Panc1 (cell line): ENCODE measurements at regions not wholly inside any gene's neighbourhood (a gene's known extent, or its start where the extent isn't known, plus 50 kb on each side); places are given as distances from the start of the nearest gene placed in this dataset.

Experiments
- ATAC-seq: fragments of 200-7000 bp; cut with Tn5 transposase; 2 replicates; pipeline ENCODE4 v1.9.1; 2020; ENCODE audit warnings: mild to moderate bottlenecking, moderate library complexity
- BruUV-seq: library from RNA; stranded (reverse); fragments of 400-500 nt; replicated peaks from 2 replicates; lab custom pipeline; 2021; lab: Mats Ljungman, UMichigan
- CTCF ChIA-PET: fragments of 300-600 bp; sonication (Branson Sonifier 250); formaldehyde crosslinking; loops from one replicate; lab custom pipeline; 2022; ENCODE audit warnings: antibody characterized with exemption; lab: Charles Lee
- POLR2A ChIA-PET: fragments of 300-600 bp; sonication (Branson Sonifier 250); formaldehyde crosslinking; loops from one replicate; lab custom pipeline; 2022; ENCODE audit warnings: antibody characterized with exemption; lab: Charles Lee
- DNase-seq: peaks from one replicate; pipeline ENCODE4 v3.0.0-alpha.2; 2010; ENCODE audit warnings: low read depth, low spot score
- H3K27ac ChIP-seq: 2 replicates; pipeline ENCODE4 v1.5.1; 2011; ENCODE audit warnings: mild to moderate bottlenecking, low read length, inconsistent platforms
- H3K27me3 ChIP-seq: fragments of 200-500 bp; sonication (Bioruptor generic); 2 replicates; pipeline ENCODE4 v1.6.0; 2014; ENCODE audit warnings: low read length, inconsistent platforms; ENCODE audit not compliant: control insufficient read depth, insufficient read depth
- H3K36me3 ChIP-seq: fragments of 200-500 bp; sonication (Bioruptor generic); 2 replicates; pipeline ENCODE4 v1.5.1; 2014; ENCODE audit warnings: inconsistent platforms, mild to moderate bottlenecking, low read length, moderate library complexity; ENCODE audit not compliant: control insufficient read depth, insufficient read depth
- H3K4me1 ChIP-seq: 2 replicates; pipeline ENCODE4 v1.5.1; 2011; ENCODE audit warnings: inconsistent platforms, mild to moderate bottlenecking, low read length, moderate library complexity; ENCODE audit not compliant: control insufficient read depth, insufficient read depth
- H3K4me3 ChIP-seq, 2 experiments: 2 replicates each; pipeline ENCODE4 v1.5.1; 2011 to 2012; ENCODE audit warnings: low read depth in 2 of 2, low read length in 2 of 2, mild to moderate bottlenecking in 2 of 2, inconsistent platforms in 1 of 2, moderate library complexity in 1 of 2
- H3K9me3 ChIP-seq: fragments of 200-500 bp; sonication (Bioruptor generic); 2 replicates; pipeline ENCODE4 v1.5.1; 2014; ENCODE audit warnings: low read depth, mild to moderate bottlenecking, inconsistent platforms, low read length, moderate library complexity; ENCODE audit not compliant: control insufficient read depth, insufficient read depth
- POLR2AphosphoS5 ChIP-seq: IDR thresholded peaks from 2 replicates; pipeline ENCODE4 v1.6.1; 2012; ENCODE audit warnings: mild to moderate bottlenecking, low read depth, low read length, moderate library complexity
- SIN3A ChIP-seq: IDR thresholded peaks from 2 replicates; pipeline ENCODE4 v1.6.1; 2012; ENCODE audit warnings: low read depth, mild to moderate bottlenecking, low read length, moderate library complexity, borderline replicate concordance; ENCODE audit not compliant: insufficient read depth
- TCF7L2 ChIP-seq: IDR thresholded peaks from 2 replicates; pipeline ENCODE4 v1.6.1; 2011; ENCODE audit warnings: mild to moderate bottlenecking, low read depth, low read length, inconsistent platforms
- in situ Hi-C: cut with HindIII; loops from 2 replicates; pipeline ENCODE4 v1.10.0; 2016; ENCODE audit warnings: low sequenced_read_pairs, low pct_unique_long_range_greater_than_20kb
- intact Hi-C: fragments of 100-400 bp; cut with micrococcal nuclease; formaldehyde crosslinking; loops from one replicate; pipeline ENCODE4 v1.10.0; 2022; ENCODE audit not compliant: unreplicated experiment
- TF ChIP-seq, protein P1 (sequence below), 2 experiments: IDR thresholded peaks; 2 replicates each; pipeline ENCODE4 v1.6.1; 2011 to 2012; ENCODE audit warnings: low read depth in 2 of 2, control low read depth in 1 of 2, low read length in 1 of 2, mild to moderate bottlenecking in 1 of 2, moderate library complexity in 1 of 2; ENCODE audit not compliant: insufficient read depth in 1 of 2
- TF ChIP-seq, protein P2 (sequence below): fragments of 450-650 bp; IDR thresholded peaks from 2 replicates; pipeline ENCODE4 v1.5.1; 2017; ENCODE audit warnings: mild to moderate bottlenecking

DNA sequence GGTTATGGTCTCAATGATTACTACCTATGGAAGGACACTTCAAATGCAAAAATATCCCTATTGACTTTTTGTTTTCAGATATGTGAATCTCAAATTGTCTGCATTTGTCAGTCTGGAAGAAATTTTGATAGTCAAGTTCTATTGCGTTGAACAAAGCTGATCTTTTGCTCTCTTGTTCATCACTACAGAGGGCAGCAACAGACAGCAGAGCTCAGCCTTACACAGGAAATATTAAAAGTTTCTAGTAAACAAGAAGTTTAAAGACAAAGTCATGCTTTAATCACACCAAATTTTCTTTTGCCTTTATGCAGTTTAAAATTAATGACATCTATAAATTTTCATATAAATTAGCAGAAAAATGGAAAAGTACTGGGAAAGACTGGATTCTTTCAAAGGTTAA lies 617.5 kb downstream of the NR4A2 start:
- ATAC-seq = no peak
- in situ Hi-C loops = no loop called here

DNA sequence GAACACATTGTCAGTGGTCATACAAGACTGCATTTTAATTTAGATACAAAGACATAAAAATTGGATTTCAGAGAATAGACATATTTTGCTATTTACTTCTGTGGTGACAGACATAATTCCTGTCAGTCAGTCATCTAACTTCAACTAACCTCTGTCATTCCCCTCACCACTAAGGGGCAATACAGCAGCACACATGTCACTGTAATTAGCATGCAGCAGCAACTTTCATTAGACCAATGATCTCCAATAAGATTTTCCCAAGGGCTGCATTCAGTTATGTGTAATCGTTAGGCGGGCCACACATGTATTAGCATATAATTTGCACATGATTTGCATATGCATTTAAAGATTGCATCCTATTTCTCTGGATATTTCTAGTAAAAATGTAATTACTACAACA lies 624.5 kb downstream of the NR4A2 start:
- no peak overlapping the region for H3K27ac ChIP-seq
- ChIA-PET CTCF (no interaction called here), POLR2A (no interaction called here)
- BruUV-seq = no TSS peak
- in situ Hi-C loops (no loop called here), intact Hi-C loops (no loop called here)
- ATAC-seq (no peak), DNase-seq (no peak)
- no peak overlapping the region for H3K4me3 ChIP-seq
- no peaks in the 10 kb centered on the region for H3K36me3 ChIP-seq
- no peaks in the 10 kb centered on the region for H3K27me3 ChIP-seq
- no peaks in the 10 kb centered on the region for H3K4me1 ChIP-seq
- no peaks in the 10 kb centered on the region for H3K9me3 ChIP-seq
- TF ChIP-seq POLR2AphosphoS5 = no peak
- TF ChIP-seq, protein P1, sequence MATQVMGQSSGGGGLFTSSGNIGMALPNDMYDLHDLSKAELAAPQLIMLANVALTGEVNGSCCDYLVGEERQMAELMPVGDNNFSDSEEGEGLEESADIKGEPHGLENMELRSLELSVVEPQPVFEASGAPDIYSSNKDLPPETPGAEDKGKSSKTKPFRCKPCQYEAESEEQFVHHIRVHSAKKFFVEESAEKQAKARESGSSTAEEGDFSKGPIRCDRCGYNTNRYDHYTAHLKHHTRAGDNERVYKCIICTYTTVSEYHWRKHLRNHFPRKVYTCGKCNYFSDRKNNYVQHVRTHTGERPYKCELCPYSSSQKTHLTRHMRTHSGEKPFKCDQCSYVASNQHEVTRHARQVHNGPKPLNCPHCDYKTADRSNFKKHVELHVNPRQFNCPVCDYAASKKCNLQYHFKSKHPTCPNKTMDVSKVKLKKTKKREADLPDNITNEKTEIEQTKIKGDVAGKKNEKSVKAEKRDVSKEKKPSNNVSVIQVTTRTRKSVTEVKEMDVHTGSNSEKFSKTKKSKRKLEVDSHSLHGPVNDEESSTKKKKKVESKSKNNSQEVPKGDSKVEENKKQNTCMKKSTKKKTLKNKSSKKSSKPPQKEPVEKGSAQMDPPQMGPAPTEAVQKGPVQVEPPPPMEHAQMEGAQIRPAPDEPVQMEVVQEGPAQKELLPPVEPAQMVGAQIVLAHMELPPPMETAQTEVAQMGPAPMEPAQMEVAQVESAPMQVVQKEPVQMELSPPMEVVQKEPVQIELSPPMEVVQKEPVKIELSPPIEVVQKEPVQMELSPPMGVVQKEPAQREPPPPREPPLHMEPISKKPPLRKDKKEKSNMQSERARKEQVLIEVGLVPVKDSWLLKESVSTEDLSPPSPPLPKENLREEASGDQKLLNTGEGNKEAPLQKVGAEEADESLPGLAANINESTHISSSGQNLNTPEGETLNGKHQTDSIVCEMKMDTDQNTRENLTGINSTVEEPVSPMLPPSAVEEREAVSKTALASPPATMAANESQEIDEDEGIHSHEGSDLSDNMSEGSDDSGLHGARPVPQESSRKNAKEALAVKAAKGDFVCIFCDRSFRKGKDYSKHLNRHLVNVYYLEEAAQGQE (IDR thresholded peaks at IDR 0.05; ENCODE audit: insufficient read depth in 1 of 2, low read depth in 2 of 2, low read length in 1 of 2) = no peak
- no peak for TF ChIP-seq SIN3A
- TF ChIP-seq, protein P2, sequence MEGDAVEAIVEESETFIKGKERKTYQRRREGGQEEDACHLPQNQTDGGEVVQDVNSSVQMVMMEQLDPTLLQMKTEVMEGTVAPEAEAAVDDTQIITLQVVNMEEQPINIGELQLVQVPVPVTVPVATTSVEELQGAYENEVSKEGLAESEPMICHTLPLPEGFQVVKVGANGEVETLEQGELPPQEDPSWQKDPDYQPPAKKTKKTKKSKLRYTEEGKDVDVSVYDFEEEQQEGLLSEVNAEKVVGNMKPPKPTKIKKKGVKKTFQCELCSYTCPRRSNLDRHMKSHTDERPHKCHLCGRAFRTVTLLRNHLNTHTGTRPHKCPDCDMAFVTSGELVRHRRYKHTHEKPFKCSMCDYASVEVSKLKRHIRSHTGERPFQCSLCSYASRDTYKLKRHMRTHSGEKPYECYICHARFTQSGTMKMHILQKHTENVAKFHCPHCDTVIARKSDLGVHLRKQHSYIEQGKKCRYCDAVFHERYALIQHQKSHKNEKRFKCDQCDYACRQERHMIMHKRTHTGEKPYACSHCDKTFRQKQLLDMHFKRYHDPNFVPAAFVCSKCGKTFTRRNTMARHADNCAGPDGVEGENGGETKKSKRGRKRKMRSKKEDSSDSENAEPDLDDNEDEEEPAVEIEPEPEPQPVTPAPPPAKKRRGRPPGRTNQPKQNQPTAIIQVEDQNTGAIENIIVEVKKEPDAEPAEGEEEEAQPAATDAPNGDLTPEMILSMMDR = no peak
- no peak for TF ChIP-seq TCF7L2

More for the DNA sequence above, 617.5 kb downstream of the NR4A2 start:
- CTCF ChIA-PET = no interaction called here
- TF ChIP-seq TCF7L2 = no peak
- TF ChIP-seq, protein P1 (IDR thresholded peaks at IDR 0.05; ENCODE audit: insufficient read depth in 1 of 2, low read depth in 2 of 2, low read length in 1 of 2) = no peak
- TF ChIP-seq SIN3A = no peak
- Histone ChIP-seq H3K4me3 (no peak overlapping the region), H3K27ac (no peak overlapping the region), H3K4me1 (no peaks in the 10 kb centered on the region), H3K36me3 (no peaks in the 10 kb centered on the region), H3K9me3 (no peaks in the 10 kb centered on the region), H3K27me3 (no peaks in the 10 kb centered on the region)
- DNase-seq = no peak
- BruUV-seq = no TSS peak
- intact Hi-C loops = no loop called here
- POLR2A ChIA-PET = no interaction called here
